ENCODE measurements at regions not wholly inside any gene's neighbourhood (a gene's known extent, or its start where the extent isn't known, plus 50 kb on each side); places are given as distances from the start of the nearest gene placed in this dataset.

DNA sequence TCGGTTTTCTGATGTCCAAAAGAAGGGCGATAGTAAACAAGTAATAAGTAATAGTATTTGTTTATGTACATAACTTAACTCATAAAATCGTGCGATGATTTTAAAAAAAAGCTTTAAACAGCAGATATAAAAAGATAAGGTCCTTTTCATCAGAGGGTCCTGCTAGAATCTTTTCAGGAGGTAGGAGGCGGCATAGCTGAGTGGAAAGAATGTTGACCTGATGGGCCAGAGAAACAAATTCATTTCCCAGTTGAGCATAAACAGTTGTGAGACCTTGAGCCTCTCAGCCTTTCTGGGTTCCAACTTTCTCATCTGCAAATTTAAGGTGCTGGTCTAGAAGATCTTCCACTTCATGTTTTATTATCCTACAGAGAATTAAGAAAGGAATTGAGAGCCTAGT lies 173.5 kb downstream of the LACC1 start:
- TF ChIP-seq CTCF (IDR thresholded peaks at IDR 0.05), result peak in 1 of 4 experiments; percentile 10
- no peak for TF ChIP-seq POLR2AphosphoS5 (IDR thresholded peaks at IDR 0.05)
